Calu3 (cell line): ENCODE measurements at regions not wholly inside any gene's neighbourhood (a gene's known extent, or its start where the extent isn't known, plus 50 kb on each side); places are given as distances from the start of the nearest gene placed in this dataset.

ENCODE experiments used
- BruUV-seq: library from RNA; stranded (reverse); fragments of 400-500 nt; replicated peaks from 2 replicates; lab custom pipeline; 2021; lab: Mats Ljungman, UMichigan
- CTCF ChIA-PET: fragments of 300-600 bp; sonication (Branson Sonifier 250); formaldehyde crosslinking; loops from one replicate; lab custom pipeline; 2022; ENCODE audit warnings: antibody characterized with exemption; lab: Charles Lee
- DNase-seq: peaks from one replicate; pipeline ENCODE4 v3.0.0; 2022
- H3K27ac Mint-ChIP-seq: one replicate; pipeline ENCODE4 v1.8.0; 2022; ENCODE audit warnings: mixed read lengths; ENCODE audit not compliant: unreplicated experiment
- H3K27me3 Mint-ChIP-seq: one replicate; pipeline ENCODE4 v1.8.0; 2022; ENCODE audit warnings: mixed read lengths; ENCODE audit not compliant: unreplicated experiment
- H3K36me3 Mint-ChIP-seq: one replicate; pipeline ENCODE4 v1.8.0; 2022; ENCODE audit warnings: mild to moderate bottlenecking, moderate library complexity, mixed read lengths; ENCODE audit not compliant: insufficient read depth, unreplicated experiment
- H3K4me1 Mint-ChIP-seq: one replicate; pipeline ENCODE4 v1.8.0; 2022; ENCODE audit warnings: mild to moderate bottlenecking, low read depth, mixed read lengths; ENCODE audit not compliant: unreplicated experiment
- H3K4me3 Mint-ChIP-seq: one replicate; pipeline ENCODE4 v1.8.0; 2022; ENCODE audit warnings: mild to moderate bottlenecking, low read depth, moderate library complexity, mixed read lengths; ENCODE audit not compliant: unreplicated experiment
- H3K9me3 Mint-ChIP-seq: one replicate; pipeline ENCODE4 v1.8.0; 2022; ENCODE audit warnings: low read depth, mixed read lengths; ENCODE audit not compliant: unreplicated experiment
- CTCF ChIP-seq: fragments of 200-600 bp; IDR thresholded peaks from one replicate; pipeline ENCODE4 v1.8.0; 2022; ENCODE audit warnings: antibody characterized with exemption; ENCODE audit not compliant: unreplicated experiment
- intact Hi-C: fragments of 100-400 bp; cut with micrococcal nuclease; formaldehyde crosslinking; loops from one replicate; pipeline ENCODE4 v1.10.0; 2022; ENCODE audit not compliant: unreplicated experiment

GRCh38 chr14:41397926-41398325 lies 208.8 kb upstream of the LRFN5 start:
- Mint-ChIP-seq H3K4me3 (no peak overlapping the region), H3K36me3 (no peaks in the 10 kb centered on the region), H3K27ac (no peak overlapping the region), H3K4me1 (no peaks in the 10 kb centered on the region), H3K27me3 (no peaks in the 10 kb centered on the region), H3K9me3 (peaks cover 6% of the 10 kb centered on the region)
- DNase-seq = no peak
- no peak for TF ChIP-seq CTCF
- no TSS peak for BruUV-seq
- intact Hi-C loops = no loop called here
- CTCF ChIA-PET = no interaction called here

DNA sequence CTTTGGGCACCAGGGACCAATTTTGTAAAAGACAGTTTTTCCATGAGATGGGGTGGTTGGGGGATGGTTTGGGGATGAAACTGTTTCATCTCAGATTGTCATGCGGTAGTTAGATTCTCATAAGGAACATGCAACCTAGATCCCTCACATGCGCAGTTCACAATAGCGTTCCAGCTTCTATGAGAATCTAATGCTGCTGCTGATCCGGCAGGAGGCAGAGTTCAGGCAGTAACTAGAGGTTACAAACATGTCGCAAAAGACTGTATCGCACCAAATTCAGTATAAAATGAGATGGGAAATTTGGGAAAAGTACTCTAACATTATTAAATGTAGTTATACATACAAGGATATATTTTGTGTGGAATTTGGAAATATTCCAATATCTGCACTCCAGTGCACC lies 213.2 kb upstream of the LRFN5 start:
- Mint-ChIP-seq H3K27me3 (no peaks in the 10 kb centered on the region), H3K36me3 (no peaks in the 10 kb centered on the region), H3K9me3 (peaks cover 6% of the 10 kb centered on the region), H3K4me1 (no peaks in the 10 kb centered on the region), H3K27ac (no peak overlapping the region), H3K4me3 (no peak overlapping the region)
- CTCF ChIA-PET = no interaction called here
- DNase-seq = no peak
- intact Hi-C loops = no loop called here
- no TSS peak for BruUV-seq
- TF ChIP-seq CTCF = no peak

GRCh38 chr14:41392226-41392625 lies 214.4 kb upstream of the LRFN5 start:
- no peak for TF ChIP-seq CTCF
- Mint-ChIP-seq H3K27me3 (no peaks in the 10 kb centered on the region), H3K4me1 (no peaks in the 10 kb centered on the region), H3K36me3 (no peaks in the 10 kb centered on the region), H3K4me3 (no peak overlapping the region), H3K9me3 (peaks cover 6% of the 10 kb centered on the region), H3K27ac (no peak overlapping the region)
- CTCF ChIA-PET = no interaction called here
- no peak for DNase-seq
- intact Hi-C loops = no loop called here
- no TSS peak for BruUV-seq

DNA sequence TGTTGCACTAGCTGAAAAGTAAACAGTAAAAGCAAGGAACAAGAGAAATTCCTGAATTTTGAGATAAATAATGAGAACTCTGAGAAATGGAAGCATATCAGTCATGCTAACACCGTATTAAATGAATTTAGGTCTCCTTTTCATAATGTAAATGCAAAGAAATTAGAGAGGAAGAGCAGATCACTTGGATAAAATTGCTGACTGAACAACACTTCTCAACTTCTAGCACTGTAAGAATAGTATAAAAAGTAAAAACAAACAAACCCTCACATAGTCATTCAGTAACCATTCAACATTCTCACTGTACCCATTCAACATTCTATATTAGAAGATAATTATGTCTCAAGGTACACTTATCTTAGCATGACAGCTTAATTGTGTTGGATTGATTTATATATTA lies 217.3 kb upstream of the LRFN5 start:
- no peak for DNase-seq
- no peak for TF ChIP-seq CTCF
- CTCF ChIA-PET = no interaction called here
- intact Hi-C loops = no loop called here
- Mint-ChIP-seq H3K4me3 (no peak overlapping the region), H3K27me3 (no peaks in the 10 kb centered on the region), H3K27ac (no peak overlapping the region), H3K36me3 (no peaks in the 10 kb centered on the region), H3K9me3 (peaks cover 6% of the 10 kb centered on the region), H3K4me1 (no peaks in the 10 kb centered on the region)
- BruUV-seq = no TSS peak
